ENCODE measurements at regions not wholly inside any gene's neighbourhood (a gene's known extent, or its start where the extent isn't known, plus 50 kb on each side); places are given as distances from the start of the nearest gene placed in this dataset.

DNA sequence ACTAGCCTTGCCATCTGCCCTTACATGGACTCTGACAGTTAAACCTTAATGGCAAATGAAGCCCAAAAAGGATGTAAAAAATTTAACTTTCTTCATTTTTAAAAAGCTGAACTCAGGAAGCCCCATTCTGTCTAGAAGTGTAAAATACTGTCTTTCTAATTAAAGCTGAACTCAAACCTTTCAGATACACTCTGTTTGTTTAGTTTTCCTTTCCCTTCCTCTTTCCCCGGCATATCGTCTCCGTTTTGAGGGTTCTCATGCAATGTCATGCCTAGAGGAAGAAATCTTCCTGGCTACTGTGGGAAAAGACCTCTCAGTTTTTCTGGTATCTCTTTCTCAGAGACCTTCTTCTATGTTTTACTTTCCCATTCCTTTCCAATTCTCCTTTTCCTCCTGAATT is 841.5 kb downstream of the DTWD2 start:
- TF ChIP-seq POLR2A (IDR thresholded peaks at IDR 0.05; ENCODE audit: low read length), result no peak
- TF ChIP-seq GATA1 (IDR thresholded peaks at IDR 0.05; ENCODE audit: low read depth, low read length), result no peak
